ENCODE measurements at regions not wholly inside any gene's neighbourhood (a gene's known extent, or its start where the extent isn't known, plus 50 kb on each side); places are given as distances from the start of the nearest gene placed in this dataset.

DNA sequence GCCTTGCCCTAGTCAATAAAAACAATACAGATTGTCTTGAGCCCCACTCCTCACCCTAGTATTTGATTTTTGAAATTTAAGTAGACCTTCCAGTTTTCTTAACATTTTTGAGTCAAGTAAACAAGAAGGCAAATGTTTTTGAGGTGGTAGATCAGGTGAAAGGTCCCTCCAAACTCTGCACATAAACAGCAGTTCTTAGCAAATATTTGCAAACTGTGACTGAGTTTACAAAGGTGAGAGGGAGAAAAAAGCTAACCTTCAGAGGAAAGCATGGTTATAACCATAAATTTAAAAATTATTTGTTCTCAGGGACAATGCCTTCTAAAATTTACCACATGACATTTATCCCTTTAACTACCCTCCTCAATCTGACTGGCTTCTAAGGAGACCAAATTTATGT is 84.6 kb upstream of the PCDH17 start:
- H2AFZ ChIP-seq (ENCODE audit: low read length), result no peak overlapping the region
- FAIRE-seq (no peak), DNase-seq (ENCODE audit: low read depth in 1 of 2, low spot score in 2 of 2) (no peak)
- H2BK12ac ChIP-seq (ENCODE audit: low read depth, low read length), result no peak overlapping the region
- no peak overlapping the region for H4K5ac ChIP-seq (ENCODE audit: insufficient read length, low read depth, low read length)
- H2BK120ac ChIP-seq (replicated peaks; ENCODE audit: low read depth, low read length), result no peak overlapping the region
- H3K79me2 ChIP-seq (ENCODE audit: control insufficient read depth in 1 of 2, insufficient read depth in 2 of 2, low read length in 2 of 2), result no peaks in the 10 kb centered on the region
- ChIA-PET CTCF (ENCODE audit: partially characterized antibody) (interaction anchor here (0.8 to 2.0 kb wide), 2 partner anchors 11 to 35 kb away, joined by 4 to 7 read pairs; no protein-coding TSS in a partner anchor), POLR2A (ENCODE audit: partially characterized antibody) (no interaction called here)
- H2BK20ac ChIP-seq (ENCODE audit: low read length), result no peak overlapping the region
- H3K4me1 ChIP-seq (replicated peaks in 1 of 4; ENCODE audit: control insufficient read depth in 3 of 4, insufficient read depth in 4 of 4, low read length in 3 of 4), result no peaks in the 10 kb centered on the region
- H4K91ac ChIP-seq (replicated peaks; ENCODE audit: insufficient read length, low read length), result no peak overlapping the region
- no peak overlapping the region for H2BK15ac ChIP-seq (ENCODE audit: low read length)
- H3K79me1 ChIP-seq (ENCODE audit: low read depth, low read length), result no peaks in the 10 kb centered on the region
- no peak overlapping the region for H2AK5ac ChIP-seq (ENCODE audit: low read depth, low read length)
- H3K56ac ChIP-seq (replicated peaks; ENCODE audit: insufficient read length, low read depth, low read length), result no peak overlapping the region
- no peaks in the 10 kb centered on the region for H4K20me1 ChIP-seq (replicated peaks in 1 of 2; ENCODE audit: control insufficient read depth in 1 of 2, insufficient read depth in 2 of 2, low read length in 2 of 2)
- no peak overlapping the region for H3K27ac ChIP-seq (ENCODE audit: low read depth, low read length)
- no peak overlapping the region for H3K4ac ChIP-seq (replicated peaks; ENCODE audit: insufficient read length, low read depth, low read length)
- no peak overlapping the region for H3K4me2 ChIP-seq (ENCODE audit: insufficient read depth in 1 of 2, low read depth in 2 of 2, low read length in 2 of 2)
- TF ChIP-seq HDAC2 (IDR thresholded peaks at IDR 0.05; ENCODE audit: borderline replicate concordance in 1 of 2, low read depth in 2 of 2, low read length in 2 of 2) (no peak), NRF1 (IDR thresholded peaks at IDR 0.05; ENCODE audit: low read depth, low read length) (no peak), TEAD4 (IDR thresholded peaks at IDR 0.05; ENCODE audit: low read depth, low read length) (no peak), ASH2L (IDR thresholded peaks at IDR 0.05; ENCODE audit: low read length) (no peak), FOSL1 (IDR thresholded peaks at IDR 0.05; ENCODE audit: insufficient read depth, low read depth, low read length) (no peak), SAP30 (IDR thresholded peaks at IDR 0.05; ENCODE audit: insufficient read depth, insufficient replicate concordance, low read length) (no peak), TBP (IDR thresholded peaks at IDR 0.05; ENCODE audit: low read depth, low read length) (no peak), SP4 (IDR thresholded peaks at IDR 0.05; ENCODE audit: low read length) (no peak), ATF3 (IDR thresholded peaks at IDR 0.05; ENCODE audit: insufficient read depth, low read depth, low read length) (no peak), ATF2 (IDR thresholded peaks at IDR 0.05; ENCODE audit: low read length) (no peak), BRCA1 (IDR thresholded peaks at IDR 0.05; ENCODE audit: low read depth, low read length) (no peak)
- no peak overlapping the region for H3K18ac ChIP-seq (ENCODE audit: extremely low read depth, low read length)
- H3K14ac ChIP-seq (ENCODE audit: insufficient read length), result no peak overlapping the region
- no peak overlapping the region for H3K9ac ChIP-seq (replicated peaks in 1 of 4; ENCODE audit: extremely low read depth in 1 of 4, low read depth in 3 of 4, low read length in 3 of 4)
- no peaks in the 10 kb centered on the region for H3K27me3 ChIP-seq (replicated peaks in 1 of 4; ENCODE audit: control insufficient read depth in 3 of 4, extremely low read depth in 1 of 4, insufficient read depth in 3 of 4, low read length in 3 of 4)
- H4K8ac ChIP-seq (ENCODE audit: extremely low read depth, insufficient read depth, low read length), result no peak overlapping the region
- no peak overlapping the region for H2BK5ac ChIP-seq (ENCODE audit: low read depth, low read length)
- no peaks in the 10 kb centered on the region for H3K36me3 ChIP-seq (ENCODE audit: control insufficient read depth in 2 of 4, insufficient read depth in 4 of 4, low read length in 3 of 4)
- H3K4me3 ChIP-seq (ENCODE audit: extremely low read depth in 1 of 4, insufficient read depth in 2 of 4, low read depth in 3 of 4, low read length in 4 of 4), result no peak overlapping the region
- no peaks in the 10 kb centered on the region; a peak in 1 of 4 replicates for H3K9me3 ChIP-seq (ENCODE audit: insufficient read depth in 2 of 2, low read depth in 1 of 2, low read length in 1 of 2)
- H3K23ac ChIP-seq (ENCODE audit: insufficient read length), result no peak overlapping the region
- no peaks in the 10 kb centered on the region for H3K23me2 ChIP-seq (ENCODE audit: low read depth, low read length)

All from H1 (cell line).